B cell (primary cell): ENCODE measurements at regions not wholly inside any gene's neighbourhood (a gene's known extent, or its start where the extent isn't known, plus 50 kb on each side); places are given as distances from the start of the nearest gene placed in this dataset.

Experiments
- CTCF ChIP-seq: fragments of 200-600 bp; IDR thresholded peaks from one replicate; pipeline ENCODE4 v1.8.0; 2022; ENCODE audit warnings: antibody characterized with exemption, mild to moderate bottlenecking
- EZH2 ChIP-seq: IDR thresholded peaks from 2 replicates; pipeline ENCODE4 v1.6.1; 2012; ENCODE audit warnings: borderline replicate concordance, low read depth, mild to moderate bottlenecking, moderate library complexity, low read length; ENCODE audit not compliant: insufficient read depth, poor library complexity, severe bottlenecking

GRCh38 chr20:21583486-21584168, 69.8 kb upstream of the NKX2-2 start:
- TF ChIP-seq CTCF (no peak), EZH2 (no peak)
